K562 (cell line): ENCODE measurements at regions not wholly inside any gene's neighbourhood (a gene's known extent, or its start where the extent isn't known, plus 50 kb on each side); places are given as distances from the start of the nearest gene placed in this dataset.

Experiments
- AFF1 ChIP-seq, 2 experiments: fragments of 450-650 bp; IDR thresholded peaks; 2 replicates each; pipeline ENCODE4 v1.6.1; 2018; ENCODE audit warnings: mild to moderate bottlenecking in 2 of 2, low read depth in 1 of 2; ENCODE audit not compliant: partially characterized antibody in 2 of 2
- CEBPG ChIP-seq, 3 experiments: fragments of 200-800 bp in 1 of 3; sonication (Bioruptor generic) in 1 of 3; sonication (generic) in 1 of 3; formaldehyde crosslinking in 1 of 3; IDR thresholded peaks in 2 of 3; conservative IDR thresholded peaks in 1 of 3; 2 replicates each; pipeline versions ENCODE4 v1.6.1 to v1.8.0; 2016 to 2022; ENCODE audit warnings: missing compliant biosample characterization in 2 of 3, missing genetic modification characterization in 2 of 3, mild to moderate bottlenecking in 1 of 3, missing genetic modification reagents in 1 of 3
- MCM5 ChIP-seq: fragments of 450-650 bp; IDR thresholded peaks from 2 replicates; pipeline ENCODE4 v1.6.1; 2016; ENCODE audit warnings: low read depth
- MTA1 ChIP-seq: fragments of 450-650 bp; IDR thresholded peaks from 2 replicates; pipeline ENCODE4 v1.6.1; 2017; ENCODE audit warnings: borderline replicate concordance
- MYBL2 ChIP-seq, 2 experiments: fragments of 450-650 bp in 1 of 2; sonication (generic) in 1 of 2; formaldehyde crosslinking in 1 of 2; IDR thresholded peaks; 2 replicates each; pipeline versions ENCODE4 v1.6.1 to v1.8.1; 2017 to 2022; ENCODE audit warnings: borderline replicate concordance in 1 of 2, inconsistent platforms in 1 of 2, low read depth in 1 of 2, mild to moderate bottlenecking in 1 of 2, missing genetic modification reagents in 1 of 2, moderate library complexity in 1 of 2
- POU5F1 ChIP-seq: fragments of 150-350 bp; IDR thresholded peaks from 2 replicates; pipeline ENCODE4 v1.6.1; 2014; ENCODE audit warnings: borderline replicate concordance, low read length, low read depth, mild to moderate bottlenecking; ENCODE audit not compliant: partially characterized antibody
- ZNF165 ChIP-seq: fragments of 250-450 bp; sonication (Bioruptor Pico); IDR thresholded peaks from 2 replicates; pipeline ENCODE4 v1.4.0; 2020; ENCODE audit warnings: borderline replicate concordance
- ZNF431 ChIP-seq: sonication (generic); formaldehyde crosslinking; IDR thresholded peaks from 2 replicates; pipeline ENCODE4 v1.8.0; 2022; ENCODE audit warnings: mild to moderate bottlenecking, missing genetic modification reagents

- no peak for TF ChIP-seq AFF1 (IDR thresholded peaks at IDR 0.05; ENCODE audit: low read depth in 1 of 2, partially characterized antibody in 2 of 2)
- no peak for TF ChIP-seq ZNF431 (CRISPR knock-in tag)
- TF ChIP-seq MTA1 = no peak
- no peak for TF ChIP-seq POU5F1
- TF ChIP-seq ZNF165 (CRISPR knock-in tag) = no peak
- TF ChIP-seq MYBL2 (IDR thresholded peaks at IDR 0.05; ENCODE audit: low read depth) = no peak
- TF ChIP-seq MYBL2 (CRISPR knock-in tag; IDR thresholded peaks at IDR 0.05; ENCODE audit: borderline replicate concordance) = no peak
- TF ChIP-seq MCM5 = no peak
- TF ChIP-seq CEBPG (CRISPR knock-in tag; IDR thresholded peaks at IDR 0.05) = no peak
- no peak for TF ChIP-seq CEBPG (tag; conservative IDR thresholded peaks at IDR 0.05 in 1 of 2, IDR thresholded peaks at IDR 0.05 in 1 of 2)
Observed at GRCh38 chr2:235291461-235291860, 202.4 kb upstream of the AGAP1 start (continued).
